ENCODE measurements at regions not wholly inside any gene's neighbourhood (a gene's known extent, or its start where the extent isn't known, plus 50 kb on each side); places are given as distances from the start of the nearest gene placed in this dataset.

- TF ChIP-seq FOXM1 (IDR thresholded peaks at IDR 0.05; ENCODE audit: borderline replicate concordance, low read depth) (no peak), EGR1 (IDR thresholded peaks at IDR 0.05) (no peak), TCF12 (IDR thresholded peaks at IDR 0.05; ENCODE audit: low read depth) (no peak), CEBPB (IDR thresholded peaks at IDR 0.05) (no peak), TAF1 (IDR thresholded peaks at IDR 0.05; ENCODE audit: low read depth) (no peak), YY1 (IDR thresholded peaks at IDR 0.05; ENCODE audit: low read depth) (no peak), USF1 (IDR thresholded peaks at IDR 0.05) (no peak), TEAD4 (IDR thresholded peaks at IDR 0.05) (no peak), ZBTB7A (IDR thresholded peaks at IDR 0.05; ENCODE audit: low read depth) (no peak), NFIC (IDR thresholded peaks at IDR 0.05) (no peak), RAD21 (IDR thresholded peaks at IDR 0.05; ENCODE audit: low read depth) (no peak), CREB1 (IDR thresholded peaks at IDR 0.05; ENCODE audit: low read depth) (no peak), MAX (IDR thresholded peaks at IDR 0.05) (no peak), EP300 (IDR thresholded peaks at IDR 0.05; ENCODE audit: borderline replicate concordance) (no peak), REST (IDR thresholded peaks at IDR 0.05; ENCODE audit: low read depth) (no peak)
Measured at GRCh38 chr5:147095740-147096139, 139.1 kb upstream of the STK32A start.

GRCh38 chr5:147098233-147098790 is 136.5 kb upstream of the STK32A start:
- TF ChIP-seq ZBTB7A (IDR thresholded peaks at IDR 0.05; ENCODE audit: low read depth) (no peak), TCF12 (IDR thresholded peaks at IDR 0.05; ENCODE audit: low read depth) (no peak), RAD21 (IDR thresholded peaks at IDR 0.05; ENCODE audit: low read depth) (no peak), CREB1 (IDR thresholded peaks at IDR 0.05; ENCODE audit: low read depth) (no peak), EP300 (IDR thresholded peaks at IDR 0.05; ENCODE audit: borderline replicate concordance) (no peak), CEBPB (IDR thresholded peaks at IDR 0.05) (no peak), FOXM1 (IDR thresholded peaks at IDR 0.05; ENCODE audit: borderline replicate concordance, low read depth) (no peak)

GRCh38 chr5:147101659-147102369 is 133.0 kb upstream of the STK32A start:
- TF ChIP-seq MAX (IDR thresholded peaks at IDR 0.05) = no peak
- TF ChIP-seq ZBTB7A (IDR thresholded peaks at IDR 0.05; ENCODE audit: low read depth) = no peak
- no peak for TF ChIP-seq RAD21 (IDR thresholded peaks at IDR 0.05; ENCODE audit: low read depth)
- no peak for TF ChIP-seq CREB1 (IDR thresholded peaks at IDR 0.05; ENCODE audit: low read depth)
- TF ChIP-seq TEAD4 (IDR thresholded peaks at IDR 0.05) = no peak
- TF ChIP-seq CEBPB (IDR thresholded peaks at IDR 0.05) = no peak
- TF ChIP-seq EGR1 (IDR thresholded peaks at IDR 0.05) = no peak
- no peak for TF ChIP-seq REST (IDR thresholded peaks at IDR 0.05; ENCODE audit: low read depth)
- no peak for TF ChIP-seq NFIC (IDR thresholded peaks at IDR 0.05)

- TF ChIP-seq TCF12 (IDR thresholded peaks at IDR 0.05; ENCODE audit: low read depth) = no peak
Measured at GRCh38 chr5:147112899-147113298, 121.9 kb upstream of the STK32A start.

GRCh38 chr5:147113967-147114366 is 120.9 kb upstream of the STK32A start:
- TF ChIP-seq TAF1 (IDR thresholded peaks at IDR 0.05; ENCODE audit: low read depth) (no peak), USF1 (IDR thresholded peaks at IDR 0.05) (no peak), CREB1 (IDR thresholded peaks at IDR 0.05; ENCODE audit: low read depth) (no peak), TEAD4 (IDR thresholded peaks at IDR 0.05) (no peak), MAX (IDR thresholded peaks at IDR 0.05) (no peak), TCF12 (IDR thresholded peaks at IDR 0.05; ENCODE audit: low read depth) (no peak), EGR1 (IDR thresholded peaks at IDR 0.05) (no peak), REST (IDR thresholded peaks at IDR 0.05; ENCODE audit: low read depth) (no peak), ZBTB7A (IDR thresholded peaks at IDR 0.05; ENCODE audit: low read depth) (no peak), NFIC (IDR thresholded peaks at IDR 0.05) (no peak), CEBPB (IDR thresholded peaks at IDR 0.05) (no peak)

Measured in Ishikawa (cell line).